GM18868 (cell line): ENCODE measurements at regions not wholly inside any gene's neighbourhood (a gene's known extent, or its start where the extent isn't known, plus 50 kb on each side); places are given as distances from the start of the nearest gene placed in this dataset.

Experiments used
- ATAC-seq: cut with Tn5 transposase; IDR thresholded peaks from one replicate; pipeline ENCODE4 v1.9.1; 2021; ENCODE audit warnings: mild to moderate bottlenecking, moderate library complexity; ENCODE audit not compliant: unreplicated experiment

GRCh38 chr13:72029981-72030380 lies 163.0 kb upstream of the DACH1 start:
- ATAC-seq = no peak

GRCh38 chr13:72025836-72026235 lies 158.8 kb upstream of the DACH1 start:
- ATAC-seq = no peak

- ATAC-seq = no peak
These were observed 156.9 kb upstream of the DACH1 start for GRCh38 chr13:72023895-72024294.

GRCh38 chr13:72005455-72005854 lies 138.5 kb upstream of the DACH1 start:
- ATAC-seq = no peak

- ATAC-seq = no peak
These were observed 137.9 kb upstream of the DACH1 start for GRCh38 chr13:72004784-72005374.

GRCh38 chr13:72004246-72004645 lies 137.2 kb upstream of the DACH1 start:
- no peak for ATAC-seq

GRCh38 chr13:71998223-71998622 lies 131.2 kb upstream of the DACH1 start:
- no peak for ATAC-seq

GRCh38 chr13:71979616-71980015 lies 112.6 kb upstream of the DACH1 start:
- peak; percentile 66 for ATAC-seq

GRCh38 chr13:71977028-71977427 lies 110.0 kb upstream of the DACH1 start:
- ATAC-seq = no peak

GRCh38 chr13:71967990-71968389 lies 101.0 kb upstream of the DACH1 start:
- no peak for ATAC-seq

- ATAC-seq = peak; percentile 64
These were observed 97.6 kb upstream of the DACH1 start for GRCh38 chr13:71964491-71965100.

GRCh38 chr13:71962735-71963134 lies 95.7 kb upstream of the DACH1 start:
- no peak for ATAC-seq

GRCh38 chr13:71962126-71962525 lies 95.1 kb upstream of the DACH1 start:
- ATAC-seq = no peak

- ATAC-seq = no peak
These were observed 82.4 kb upstream of the DACH1 start for GRCh38 chr13:71949441-71949840.

GRCh38 chr13:71939186-71939585 lies 72.2 kb upstream of the DACH1 start:
- no peak for ATAC-seq

GRCh38 chr13:71935166-71935840 lies 68.3 kb upstream of the DACH1 start:
- no peak for ATAC-seq

- ATAC-seq = no peak
These were observed 57.9 kb upstream of the DACH1 start for GRCh38 chr13:71924931-71925330.

- no peak for ATAC-seq
These were observed 55.2 kb upstream of the DACH1 start for GRCh38 chr13:71922194-71922593.
